ENCODE measurements at regions not wholly inside any gene's neighbourhood (a gene's known extent, or its start where the extent isn't known, plus 50 kb on each side); places are given as distances from the start of the nearest gene placed in this dataset.
"Not testable (repeated sequence)": the region's sequence is repeated elsewhere in the genome, so short reads cannot be mapped to it uniquely, and the experiment has no call there.

GRCh38 chr21:32090956-32091355 is 187.9 kb downstream of the MIS18A start:
- no peaks in the 10 kb centered on the region for H3K36me3 ChIP-seq (ENCODE audit: insufficient read depth, low read length)
- H3K27ac ChIP-seq: no peak overlapping the region
- H3K9ac ChIP-seq (ENCODE audit: insufficient read length): no peak overlapping the region
- H3K4me3 ChIP-seq: no peak overlapping the region
- no peaks in the 10 kb centered on the region for H3K9me3 ChIP-seq (ENCODE audit: low read depth, low read length)
- TF ChIP-seq FOXP2 (optimal IDR thresholded peaks at IDR 0.05; ENCODE audit: control extremely low read depth, extremely low read length, insufficient read depth): no peak
- TF ChIP-seq POLR2AphosphoS5 (IDR thresholded peaks at IDR 0.05; ENCODE audit: borderline replicate concordance, low read depth, low read length): no peak
- no peak for TF ChIP-seq EZH2 (IDR thresholded peaks at IDR 0.05)
- DNase-seq (ENCODE audit: low read depth, low spot score): no peak

DNA sequence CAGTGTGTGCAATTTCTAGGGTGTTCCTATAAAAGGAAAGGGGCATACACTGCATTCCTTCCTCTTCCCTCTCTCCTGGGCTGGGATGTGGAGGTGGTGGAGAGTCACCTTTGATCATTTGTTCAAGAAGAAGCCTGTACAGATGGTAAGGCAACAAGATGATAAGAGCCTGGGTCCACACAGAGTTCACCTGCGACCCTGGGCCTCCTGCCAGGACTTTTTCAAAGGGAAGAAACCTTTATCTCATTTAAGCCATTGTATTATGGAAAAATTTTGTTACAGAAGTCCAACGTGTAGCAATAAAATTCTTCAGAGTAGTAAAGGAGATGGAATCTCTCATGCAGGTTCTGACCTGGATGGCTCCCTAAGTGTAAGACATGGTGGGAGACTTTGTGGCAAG is 189.1 kb downstream of the MIS18A start:
- Histone ChIP-seq H3K9me3 (ENCODE audit: low read depth, low read length) (no peaks in the 10 kb centered on the region), H3K27ac (no peak overlapping the region), H3K36me3 (ENCODE audit: insufficient read depth, low read length) (no peaks in the 10 kb centered on the region), H3K4me3 (no peak overlapping the region), H3K9ac (ENCODE audit: insufficient read length) (no peak overlapping the region)
- no peak for DNase-seq (ENCODE audit: low read depth, low spot score)
- no peak for TF ChIP-seq POLR2AphosphoS5 (IDR thresholded peaks at IDR 0.05; ENCODE audit: borderline replicate concordance, low read depth, low read length)
- no peak for TF ChIP-seq FOXP2 (optimal IDR thresholded peaks at IDR 0.05; ENCODE audit: control extremely low read depth, extremely low read length, insufficient read depth)
- no peak for TF ChIP-seq EZH2 (IDR thresholded peaks at IDR 0.05)

- DNase-seq (ENCODE audit: low read depth, low spot score): no peak
- H3K9me3 ChIP-seq (ENCODE audit: low read depth, low read length): no peaks in the 10 kb centered on the region
- H3K36me3 ChIP-seq (ENCODE audit: insufficient read depth, low read length): no peaks in the 10 kb centered on the region
- H3K27ac ChIP-seq: no peak overlapping the region
- TF ChIP-seq POLR2AphosphoS5 (IDR thresholded peaks at IDR 0.05; ENCODE audit: borderline replicate concordance, low read depth, low read length): no peak
- no peak overlapping the region for H3K9ac ChIP-seq (ENCODE audit: insufficient read length)
- H3K4me3 ChIP-seq: no peak overlapping the region
These were observed 190.4 kb downstream of the MIS18A start for GRCh38 chr21:32088471-32088870.

- no peak overlapping the region for H3K4me3 ChIP-seq
- TF ChIP-seq EZH2 (IDR thresholded peaks at IDR 0.05) (no peak), FOXP2 (optimal IDR thresholded peaks at IDR 0.05; ENCODE audit: control extremely low read depth, extremely low read length, insufficient read depth) (no peak), POLR2AphosphoS5 (IDR thresholded peaks at IDR 0.05; ENCODE audit: borderline replicate concordance, low read depth, low read length) (no peak)
- no peak for DNase-seq (ENCODE audit: low read depth, low spot score)
These were observed 191.4 kb downstream of the MIS18A start for GRCh38 chr21:32087447-32087846.

DNA sequence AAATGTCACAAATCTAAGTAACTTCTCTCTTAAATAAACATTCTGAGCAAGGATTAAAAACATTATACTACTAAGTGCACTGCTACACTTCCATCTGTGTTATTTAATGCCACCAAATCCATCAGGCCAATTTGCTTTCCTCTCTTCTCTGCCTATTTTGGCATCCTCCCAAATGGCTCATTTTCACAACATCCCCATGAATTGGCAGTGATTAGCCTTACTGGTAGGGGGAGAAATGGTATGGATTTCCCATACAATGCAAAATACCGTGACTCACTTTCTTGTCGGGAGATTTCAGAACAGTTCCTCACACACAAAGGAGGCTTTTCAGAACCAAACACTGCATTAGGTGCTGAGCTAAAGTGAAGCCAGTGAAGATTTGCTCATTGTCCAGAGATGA is 195.7 kb downstream of the MIS18A start:
- TF ChIP-seq POLR2AphosphoS5 (IDR thresholded peaks at IDR 0.05; ENCODE audit: borderline replicate concordance, low read depth, low read length) (no peak), FOXP2 (optimal IDR thresholded peaks at IDR 0.05; ENCODE audit: control extremely low read depth, extremely low read length, insufficient read depth) (no peak), EZH2 (IDR thresholded peaks at IDR 0.05) (no peak)
- no peak overlapping the region for H3K9ac ChIP-seq (ENCODE audit: insufficient read length)
- no peaks in the 10 kb centered on the region for H3K9me3 ChIP-seq (ENCODE audit: low read depth, low read length)
- DNase-seq (ENCODE audit: low read depth, low spot score): no peak
- no peaks in the 10 kb centered on the region for H3K36me3 ChIP-seq (ENCODE audit: insufficient read depth, low read length)
- no peak overlapping the region for H3K4me3 ChIP-seq
- no peak overlapping the region for H3K27ac ChIP-seq

More at GRCh38 chr21:32087447-32087846, 191.4 kb downstream of the MIS18A start:
- no peak overlapping the region for H3K27ac ChIP-seq
- H3K36me3 ChIP-seq (ENCODE audit: insufficient read depth, low read length): no peaks in the 10 kb centered on the region
- H3K9ac ChIP-seq (ENCODE audit: insufficient read length): no peak overlapping the region
- H3K9me3 ChIP-seq (ENCODE audit: low read depth, low read length): no peaks in the 10 kb centered on the region

DNA sequence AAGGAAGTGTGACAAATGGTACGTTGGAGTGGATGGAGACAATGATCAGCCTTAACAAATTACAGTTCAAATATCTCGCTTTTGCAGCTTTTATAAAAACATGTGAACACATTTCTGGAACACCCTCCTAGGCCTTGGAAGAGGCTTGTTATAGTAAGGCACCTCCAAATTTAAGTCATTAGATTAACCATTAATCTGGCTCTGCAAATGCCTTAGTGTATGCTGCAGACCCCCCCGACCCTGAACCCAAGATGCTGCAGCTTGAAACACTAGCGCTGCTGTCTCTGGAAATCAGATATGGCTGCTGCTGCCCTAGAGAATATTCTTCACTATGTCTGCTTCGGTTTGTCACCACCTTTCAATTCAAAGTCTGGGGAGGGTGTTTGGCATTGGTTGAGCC is 196.4 kb downstream of the MIS18A start:
- Histone ChIP-seq H3K27ac (no peak overlapping the region), H3K4me3 (no peak overlapping the region), H3K9ac (ENCODE audit: insufficient read length) (no peak overlapping the region), H3K36me3 (ENCODE audit: insufficient read depth, low read length) (no peaks in the 10 kb centered on the region), H3K9me3 (ENCODE audit: low read depth, low read length) (no peaks in the 10 kb centered on the region)
- no peak for TF ChIP-seq FOXP2 (optimal IDR thresholded peaks at IDR 0.05; ENCODE audit: control extremely low read depth, extremely low read length, insufficient read depth)
- TF ChIP-seq POLR2AphosphoS5 (IDR thresholded peaks at IDR 0.05; ENCODE audit: borderline replicate concordance, low read depth, low read length): no peak
- TF ChIP-seq EZH2 (IDR thresholded peaks at IDR 0.05): no peak
- no peak for DNase-seq (ENCODE audit: low read depth, low spot score)

DNA sequence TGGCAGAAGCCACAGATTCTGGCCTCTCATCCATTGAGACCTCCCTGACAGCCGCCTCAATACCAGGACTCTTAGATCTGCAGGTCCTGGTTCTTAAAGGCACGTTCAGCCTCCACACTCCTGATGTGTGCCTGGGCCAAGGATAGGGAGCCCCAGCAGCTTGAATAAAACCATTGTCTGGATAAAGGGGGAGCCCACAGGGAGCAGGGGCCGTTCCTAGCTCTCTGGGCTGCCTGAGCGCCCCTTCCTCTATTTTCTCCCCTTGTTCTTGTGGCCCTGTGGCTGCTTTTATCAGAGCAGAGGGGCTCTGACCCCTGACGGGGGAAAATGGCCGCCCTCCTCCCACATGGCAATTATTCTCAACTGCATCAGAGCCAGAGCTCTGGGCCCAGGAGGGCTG is 200.8 kb downstream of the HUNK start:
- H3K36me3 ChIP-seq (ENCODE audit: insufficient read depth, low read length): no peaks in the 10 kb centered on the region
- no peak overlapping the region for H3K4me3 ChIP-seq
- no peak overlapping the region for H3K27ac ChIP-seq
- H3K9me3 ChIP-seq (ENCODE audit: low read depth, low read length): no peaks in the 10 kb centered on the region
- TF ChIP-seq FOXP2 (optimal IDR thresholded peaks at IDR 0.05; ENCODE audit: control extremely low read depth, extremely low read length, insufficient read depth) (no peak), EZH2 (IDR thresholded peaks at IDR 0.05) (no peak), POLR2AphosphoS5 (IDR thresholded peaks at IDR 0.05; ENCODE audit: borderline replicate concordance, low read depth, low read length) (no peak)
- no peak overlapping the region for H3K9ac ChIP-seq (ENCODE audit: insufficient read length)
- no peak for DNase-seq (ENCODE audit: low read depth, low spot score)

DNA sequence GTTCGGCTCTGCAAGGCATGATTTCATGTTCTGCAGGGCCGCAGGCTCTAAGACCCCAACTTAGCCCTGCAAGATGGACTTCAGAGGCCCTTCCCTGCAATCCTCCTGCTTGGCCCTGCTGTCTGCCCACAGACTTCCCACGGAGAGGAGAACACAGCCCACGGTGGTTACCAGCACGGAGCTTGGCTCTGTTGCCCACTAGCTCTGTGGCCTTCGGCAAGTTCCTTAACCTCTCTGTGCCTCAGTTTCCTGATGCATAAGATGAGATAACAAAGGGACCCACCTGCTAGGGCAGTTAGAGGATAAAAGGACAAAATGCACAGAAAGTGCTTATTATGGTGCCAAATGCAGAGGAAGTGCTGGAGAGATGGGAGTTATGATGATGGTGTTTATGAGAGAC is 200.4 kb downstream of the HUNK start:
- no peak for DNase-seq (ENCODE audit: low read depth, low spot score)
- Histone ChIP-seq H3K4me3 (no peak overlapping the region), H3K9ac (ENCODE audit: insufficient read length) (no peak overlapping the region), H3K36me3 (ENCODE audit: insufficient read depth, low read length) (no peaks in the 10 kb centered on the region), H3K27ac (no peak overlapping the region), H3K9me3 (ENCODE audit: low read depth, low read length) (no peaks in the 10 kb centered on the region)
- TF ChIP-seq EZH2 (IDR thresholded peaks at IDR 0.05) (no peak), FOXP2 (optimal IDR thresholded peaks at IDR 0.05; ENCODE audit: control extremely low read depth, extremely low read length, insufficient read depth) (no peak)

DNA sequence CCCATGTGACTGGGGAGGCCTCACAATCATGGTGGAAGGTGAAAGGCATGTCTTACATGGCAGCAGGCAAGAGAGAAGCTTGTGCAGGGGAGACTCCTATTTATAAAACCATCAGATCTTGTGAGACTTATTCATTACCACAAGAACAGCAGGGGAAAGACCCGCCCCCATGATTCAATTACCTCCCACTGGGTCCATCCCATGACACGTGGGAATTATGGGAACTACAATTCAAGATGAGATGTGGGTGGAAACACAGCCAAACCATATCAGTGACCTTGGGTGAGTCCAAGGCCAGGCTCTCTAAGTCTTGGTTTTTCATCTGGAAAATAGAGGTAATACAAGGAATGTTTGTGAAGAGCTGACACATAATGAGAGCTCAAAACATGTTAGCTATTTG is 198.8 kb downstream of the HUNK start:
- not testable (repeated sequence) for H3K9me3 ChIP-seq (ENCODE audit: low read depth, low read length); H3K36me3 ChIP-seq (ENCODE audit: insufficient read depth, low read length); H3K27ac ChIP-seq; DNase-seq (ENCODE audit: low read depth, low spot score); H3K9ac ChIP-seq (ENCODE audit: insufficient read length); H3K4me3 ChIP-seq

Data from SK-N-MC (cell line).